Testis (tissue), 2 donors: ENCODE measurements at regions not wholly inside any gene's neighbourhood (a gene's known extent, or its start where the extent isn't known, plus 50 kb on each side); places are given as distances from the start of the nearest gene placed in this dataset.

Experiments
- CTCF ChIP-seq, 3 experiments: fragments of 450-650 bp in 2 of 3; fragments of 200-600 bp in 1 of 3; sonication (generic) in 1 of 3; IDR thresholded peaks; one replicate each; pipeline ENCODE4 v1.5.1; 2016 to 2019; ENCODE audit warnings: antibody characterized with exemption in 3 of 3, mild to moderate bottlenecking in 2 of 3, moderate library complexity in 1 of 3
- POLR2A ChIP-seq: fragments of 450-650 bp; IDR thresholded peaks from one replicate; pipeline ENCODE4 v1.6.1; 2017; ENCODE audit warnings: antibody characterized with exemption, mild to moderate bottlenecking, moderate library complexity

- TF ChIP-seq CTCF (IDR thresholded peaks at IDR 0.05) = no peak
- no peak for TF ChIP-seq POLR2A
Measured at GRCh38 chrX:150236327-150236726, 126.8 kb upstream of the MAMLD1 start.
